GM18499 (cell line): ENCODE measurements at regions not wholly inside any gene's neighbourhood (a gene's known extent, or its start where the extent isn't known, plus 50 kb on each side); places are given as distances from the start of the nearest gene placed in this dataset.

Experiments
- ATAC-seq: cut with Tn5 transposase; IDR thresholded peaks from one replicate; pipeline ENCODE4 v1.9.1; 2021; ENCODE audit warnings: moderate number of reproducible peaks; ENCODE audit not compliant: insufficient read depth, unreplicated experiment

GRCh38 chr6:105800871-105801270, 285.3 kb upstream of the PRDM1 start:
- ATAC-seq: no peak

- ATAC-seq: no peak
Measured at GRCh38 chr6:105800398-105800797, 285.7 kb upstream of the PRDM1 start.

- ATAC-seq: no peak
Measured at GRCh38 chr6:105799056-105799455, 287.1 kb upstream of the PRDM1 start.

GRCh38 chr6:105797983-105798453, 288.1 kb upstream of the PRDM1 start:
- ATAC-seq: no peak

- ATAC-seq: no peak
Measured at GRCh38 chr6:105797286-105797979, 288.7 kb upstream of the PRDM1 start.

GRCh38 chr6:105795913-105796517, 290.1 kb upstream of the PRDM1 start:
- ATAC-seq: no peak

- ATAC-seq: no peak
Measured at GRCh38 chr6:105795366-105795765, 290.8 kb upstream of the PRDM1 start.

GRCh38 chr6:105794870-105795269, 291.3 kb upstream of the PRDM1 start:
- ATAC-seq: no peak

GRCh38 chr6:105794239-105794638, 291.9 kb upstream of the PRDM1 start:
- ATAC-seq: no peak

- no peak for ATAC-seq
Measured at GRCh38 chr6:105793130-105793529, 293.0 kb upstream of the PRDM1 start.

- no peak for ATAC-seq
Measured at GRCh38 chr6:105791583-105792318, 294.4 kb upstream of the PRDM1 start.

- ATAC-seq: no peak
Measured at GRCh38 chr6:105791179-105791578, 295.0 kb upstream of the PRDM1 start.

- no peak for ATAC-seq
Measured at GRCh38 chr6:105790635-105791034, 295.5 kb upstream of the PRDM1 start.

- no peak for ATAC-seq
Measured at GRCh38 chr6:105789935-105790334, 296.2 kb upstream of the PRDM1 start.

- no peak for ATAC-seq
Measured at GRCh38 chr6:105787747-105788146, 298.4 kb upstream of the PRDM1 start.

GRCh38 chr6:105786890-105787655, 299.1 kb upstream of the PRDM1 start:
- peak; percentile 45 for ATAC-seq

GRCh38 chr6:105786449-105786848, 299.7 kb upstream of the PRDM1 start:
- ATAC-seq: no peak

- ATAC-seq: no peak
Measured at GRCh38 chr6:105785066-105785811, 300.9 kb upstream of the PRDM1 start.

GRCh38 chr6:105784179-105784578, 302.0 kb upstream of the PRDM1 start:
- ATAC-seq: no peak

- no peak for ATAC-seq
Measured at GRCh38 chr6:105783333-105783935, 302.7 kb upstream of the PRDM1 start.
